Upper lobe of left lung (tissue), 6 donors: ENCODE measurements at regions not wholly inside any gene's neighbourhood (a gene's known extent, or its start where the extent isn't known, plus 50 kb on each side); places are given as distances from the start of the nearest gene placed in this dataset.

Source experiments
- ATAC-seq, 2 donors: fragments of 200-7000 bp; cut with Tn5 transposase; one replicate each; pipeline ENCODE4 v1.9.1; 2022; ENCODE audit warnings: mild to moderate bottlenecking in 2 of 2, moderate library complexity in 2 of 2; ENCODE audit not compliant: low FRiP score in 2 of 2
- DNase-seq, 2 donors: peaks; one replicate each; pipeline ENCODE4 v3.0.0-alpha.2; 2019 to 2020
- H3K27ac ChIP-seq, 4 donors: fragments of 200-600 bp; sonication (generic); one replicate each; pipeline ENCODE4 v1.5.1; 2016 to 2019
- H3K27me3 ChIP-seq, 4 donors: fragments of 200-600 bp; sonication (generic); one replicate each; pipeline ENCODE4 v1.5.1; 2017 to 2019
- H3K36me3 ChIP-seq, 4 donors: fragments of 200-600 bp; sonication (generic); one replicate each; pipeline ENCODE4 v1.5.1; 2016 to 2019
- H3K4me1 ChIP-seq, 4 donors: fragments of 200-600 bp; sonication (generic); one replicate each; pipeline ENCODE4 v1.5.1; 2018 to 2019
- H3K4me3 ChIP-seq, 4 donors: fragments of 200-600 bp; sonication (generic); one replicate each; pipeline ENCODE4 v1.5.1; 2017 to 2019; ENCODE audit warnings: mild to moderate bottlenecking in 2 of 4, moderate library complexity in 1 of 4
- H3K9me3 ChIP-seq, 4 donors: fragments of 200-600 bp; sonication (generic); one replicate each; pipeline ENCODE4 v1.5.1; 2018 to 2019
- EP300 ChIP-seq, 4 donors: sonication (generic); formaldehyde crosslinking; IDR thresholded peaks; one replicate each; pipeline ENCODE4 v1.5.1; 2017; ENCODE audit warnings: antibody characterized with exemption in 4 of 4, control low read depth in 2 of 4
- POLR2A ChIP-seq, 4 donors: fragments of 450-650 bp; IDR thresholded peaks; one replicate each; pipeline ENCODE4 v1.5.1; 2016 to 2017; ENCODE audit warnings: antibody characterized with exemption in 4 of 4, mild to moderate bottlenecking in 2 of 4
- POLR2AphosphoS5 ChIP-seq, 2 donors: sonication (generic); formaldehyde crosslinking; IDR thresholded peaks; one replicate each; pipeline ENCODE4 v1.5.1; 2017; ENCODE audit warnings: antibody characterized with exemption in 2 of 2
- WGBS, 2 donors: methylation state at CpG; one replicate each; pipeline ENCODE4 v1.1.5; 2017 to 2018; 5-methylcytosine and 5-hydroxymethylcytosine counted together
- TF ChIP-seq, protein P1 (sequence below), 6 experiments: fragments of 450-650 bp in 4 of 6; fragments of 200-600 bp in 2 of 6; sonication (generic) in 2 of 6; IDR thresholded peaks; one replicate each; pipeline ENCODE4 v1.5.1; 2016 to 2019; ENCODE audit warnings: antibody characterized with exemption in 6 of 6
- donor health status: DM: no; HTN: no; CAD: no; lungs with moderate emphysema.
- donor health status: DM: no; HTN: yes; CAD: no; lungs with severe emphysema.

DNA sequence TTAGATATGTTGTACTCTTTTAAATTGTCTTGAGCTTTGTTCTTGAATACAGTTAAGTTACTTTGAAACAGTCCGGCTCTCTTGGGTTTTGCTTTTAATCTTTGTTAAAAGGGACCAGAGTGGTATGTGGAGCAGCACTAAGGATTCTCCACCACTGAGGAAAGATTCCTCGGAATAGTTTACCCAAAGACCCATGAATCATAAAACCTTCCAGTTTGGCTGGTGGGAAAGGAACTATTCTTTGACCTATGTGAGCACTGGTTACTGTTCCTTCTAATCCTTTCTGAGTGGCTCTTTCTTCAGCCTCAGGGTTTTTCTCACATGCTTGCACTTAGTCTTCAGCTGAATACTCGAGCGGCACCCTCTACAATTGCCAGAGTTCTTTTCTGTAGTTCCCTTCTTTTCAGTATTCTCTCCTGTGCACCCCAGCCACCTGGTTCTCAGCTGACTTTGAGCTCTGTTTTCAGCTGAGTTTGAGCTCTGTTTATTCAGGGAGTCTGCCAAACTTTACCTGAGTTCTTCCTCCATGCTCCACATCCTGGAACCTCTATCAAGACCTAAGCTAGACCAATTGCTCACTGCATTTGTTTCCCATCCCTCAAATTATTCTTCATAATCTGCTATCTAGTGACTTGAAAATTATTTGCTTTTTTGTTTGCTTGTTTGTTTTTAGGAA, 253.8 kb upstream of the PLXNA2 start:
- H3K4me1 ChIP-seq: no peaks in the 10 kb centered on the region
- H3K27me3 ChIP-seq: no peaks in the 10 kb centered on the region
- DNase-seq (no peak), ATAC-seq (no peak)
- no peaks in the 10 kb centered on the region for H3K9me3 ChIP-seq
- no peaks in the 10 kb centered on the region for H3K36me3 ChIP-seq
- H3K4me3 ChIP-seq: no peak overlapping the region
- TF ChIP-seq POLR2AphosphoS5 (IDR thresholded peaks at IDR 0.05) (no peak), POLR2A (IDR thresholded peaks at IDR 0.05) (no peak), EP300 (IDR thresholded peaks at IDR 0.05) (no peak)
- TF ChIP-seq, protein P1, sequence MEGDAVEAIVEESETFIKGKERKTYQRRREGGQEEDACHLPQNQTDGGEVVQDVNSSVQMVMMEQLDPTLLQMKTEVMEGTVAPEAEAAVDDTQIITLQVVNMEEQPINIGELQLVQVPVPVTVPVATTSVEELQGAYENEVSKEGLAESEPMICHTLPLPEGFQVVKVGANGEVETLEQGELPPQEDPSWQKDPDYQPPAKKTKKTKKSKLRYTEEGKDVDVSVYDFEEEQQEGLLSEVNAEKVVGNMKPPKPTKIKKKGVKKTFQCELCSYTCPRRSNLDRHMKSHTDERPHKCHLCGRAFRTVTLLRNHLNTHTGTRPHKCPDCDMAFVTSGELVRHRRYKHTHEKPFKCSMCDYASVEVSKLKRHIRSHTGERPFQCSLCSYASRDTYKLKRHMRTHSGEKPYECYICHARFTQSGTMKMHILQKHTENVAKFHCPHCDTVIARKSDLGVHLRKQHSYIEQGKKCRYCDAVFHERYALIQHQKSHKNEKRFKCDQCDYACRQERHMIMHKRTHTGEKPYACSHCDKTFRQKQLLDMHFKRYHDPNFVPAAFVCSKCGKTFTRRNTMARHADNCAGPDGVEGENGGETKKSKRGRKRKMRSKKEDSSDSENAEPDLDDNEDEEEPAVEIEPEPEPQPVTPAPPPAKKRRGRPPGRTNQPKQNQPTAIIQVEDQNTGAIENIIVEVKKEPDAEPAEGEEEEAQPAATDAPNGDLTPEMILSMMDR (IDR thresholded peaks at IDR 0.05): no peak
- 71 to 81% methylated on average over 4 of the region's 4 CpGs for WGBS, 2 donors
- no peak overlapping the region for H3K27ac ChIP-seq

DNA sequence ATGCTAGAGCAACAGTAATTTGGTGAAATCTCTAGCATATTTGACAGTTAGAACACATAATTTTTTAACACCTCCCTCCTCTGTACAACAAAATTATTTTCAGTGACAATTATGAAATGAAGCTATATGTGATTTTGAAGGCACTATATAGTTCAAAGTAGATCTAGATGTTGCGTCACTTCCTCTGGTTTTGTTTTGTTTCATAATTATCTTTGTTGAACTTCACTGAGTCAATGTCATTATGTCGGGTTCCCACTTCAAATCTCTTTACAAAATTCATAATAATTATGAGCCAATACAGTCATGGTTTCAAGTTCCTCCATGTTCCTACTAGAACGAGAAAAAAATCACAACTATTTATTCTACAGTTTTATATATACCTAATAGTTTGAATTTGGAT, 254.8 kb upstream of the PLXNA2 start:
- no peak overlapping the region for H3K4me3 ChIP-seq
- no peak for DNase-seq
- no peak for TF ChIP-seq POLR2AphosphoS5 (IDR thresholded peaks at IDR 0.05)
- TF ChIP-seq, protein P1 (IDR thresholded peaks at IDR 0.05): no peak
- TF ChIP-seq POLR2A (IDR thresholded peaks at IDR 0.05): no peak
- TF ChIP-seq EP300 (IDR thresholded peaks at IDR 0.05): no peak

DNA sequence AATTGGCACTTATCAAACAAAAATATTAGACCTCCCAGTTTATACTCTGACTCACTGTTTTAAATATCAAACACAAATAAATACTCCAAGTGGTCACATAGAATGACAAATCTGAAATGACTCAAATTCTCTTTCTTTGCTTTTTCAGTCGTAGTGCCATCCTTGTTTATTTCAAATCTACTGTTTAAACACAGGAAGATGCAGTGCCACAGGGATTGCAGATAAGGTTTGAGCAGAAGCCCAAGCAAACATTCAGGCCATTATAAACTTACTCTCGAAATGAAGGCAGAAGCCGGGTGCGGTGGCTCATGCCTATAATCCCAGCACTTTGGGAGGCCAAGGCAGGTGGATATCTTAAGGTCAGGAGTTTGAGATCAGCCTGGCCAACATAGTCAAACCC, 255.4 kb upstream of the PLXNA2 start:
- TF ChIP-seq EP300 (IDR thresholded peaks at IDR 0.05): no peak
- TF ChIP-seq POLR2AphosphoS5 (IDR thresholded peaks at IDR 0.05): no peak
- TF ChIP-seq, protein P1 (IDR thresholded peaks at IDR 0.05): no peak
- no peak for TF ChIP-seq POLR2A (IDR thresholded peaks at IDR 0.05)
- ATAC-seq (no peak), DNase-seq (no peak)
- WGBS, 2 donors: 55 to 77% methylated on average over 4 of the region's 4 CpGs
- Histone ChIP-seq H3K4me3 (no peak overlapping the region), H3K27ac (no peak overlapping the region), H3K4me1 (no peaks in the 10 kb centered on the region), H3K27me3 (no peaks in the 10 kb centered on the region), H3K9me3 (no peaks in the 10 kb centered on the region), H3K36me3 (no peaks in the 10 kb centered on the region)

More for the DNA sequence above, 254.8 kb upstream of the PLXNA2 start:
- H3K9me3 ChIP-seq: no peaks in the 10 kb centered on the region
- H3K4me1 ChIP-seq: no peaks in the 10 kb centered on the region
- H3K27me3 ChIP-seq: no peaks in the 10 kb centered on the region
- no peak for ATAC-seq
- no peaks in the 10 kb centered on the region for H3K36me3 ChIP-seq
- WGBS, 2 donors: 31 to 48% methylated on average over 3 of the region's 3 CpGs
- H3K27ac ChIP-seq: no peak overlapping the region

DNA sequence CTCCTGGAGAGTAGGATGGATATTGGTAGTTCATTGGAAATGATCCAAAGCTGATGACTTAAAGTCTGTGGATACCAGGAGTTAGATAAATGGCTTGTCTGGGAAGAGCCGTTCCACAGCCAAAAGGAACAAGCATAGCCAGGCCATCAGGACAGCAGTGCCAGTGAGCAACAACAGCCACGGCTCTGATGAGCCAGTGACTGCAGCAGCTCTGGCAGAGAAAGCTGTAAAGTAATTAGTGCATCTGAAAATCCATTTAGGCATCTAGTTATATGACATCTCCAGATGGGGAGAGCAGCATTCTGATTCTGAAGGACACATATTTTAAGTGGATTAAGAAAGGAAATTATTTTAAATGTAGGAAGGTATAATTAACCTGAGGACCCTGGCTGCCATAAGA, 256.2 kb upstream of the PLXNA2 start:
- ATAC-seq (no peak), DNase-seq (no peak)
- WGBS, 2 donors: 47 to 73% methylated on average over 2 of the region's 2 CpGs
- Histone ChIP-seq H3K27ac (no peak overlapping the region), H3K9me3 (no peaks in the 10 kb centered on the region), H3K4me1 (no peaks in the 10 kb centered on the region), H3K36me3 (no peaks in the 10 kb centered on the region), H3K27me3 (no peaks in the 10 kb centered on the region), H3K4me3 (no peak overlapping the region)
- TF ChIP-seq EP300 (IDR thresholded peaks at IDR 0.05): no peak
- TF ChIP-seq, protein P1 (IDR thresholded peaks at IDR 0.05): no peak
- TF ChIP-seq POLR2A (IDR thresholded peaks at IDR 0.05): no peak
- no peak for TF ChIP-seq POLR2AphosphoS5 (IDR thresholded peaks at IDR 0.05)

DNA sequence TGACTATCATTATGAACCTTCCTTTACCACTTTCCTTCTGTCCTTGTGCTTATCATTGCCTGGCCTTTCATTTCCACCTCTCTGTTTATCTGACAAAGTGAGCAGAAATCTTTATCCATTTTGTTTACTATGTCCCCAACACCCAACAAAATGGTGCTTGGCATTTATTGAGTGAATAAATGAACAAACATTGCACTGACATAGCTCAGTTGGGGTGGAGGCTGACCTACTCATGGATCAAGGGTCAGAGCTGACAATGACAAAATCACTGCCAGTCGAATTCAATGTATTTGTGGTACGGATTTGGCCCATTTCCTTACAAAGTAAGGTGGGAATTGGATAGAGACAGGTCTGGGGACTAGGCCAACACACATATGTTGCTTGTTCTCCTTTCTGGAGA, 257.4 kb upstream of the PLXNA2 start:
- ATAC-seq (no peak), DNase-seq (no peak)
- TF ChIP-seq POLR2A (IDR thresholded peaks at IDR 0.05) (no peak), EP300 (IDR thresholded peaks at IDR 0.05) (no peak), POLR2AphosphoS5 (IDR thresholded peaks at IDR 0.05) (no peak)
- TF ChIP-seq, protein P1 (IDR thresholded peaks at IDR 0.05): no peak
- H3K27me3 ChIP-seq: no peaks in the 10 kb centered on the region
- no peak overlapping the region for H3K27ac ChIP-seq
- no peaks in the 10 kb centered on the region for H3K4me1 ChIP-seq
- H3K9me3 ChIP-seq: no peaks in the 10 kb centered on the region
- 71 to 73% methylated on average over 2 of the region's 2 CpGs for WGBS, 2 donors
- no peak overlapping the region for H3K4me3 ChIP-seq
- H3K36me3 ChIP-seq: no peaks in the 10 kb centered on the region
